GM18873 (cell line): ENCODE measurements at regions not wholly inside any gene's neighbourhood (a gene's known extent, or its start where the extent isn't known, plus 50 kb on each side); places are given as distances from the start of the nearest gene placed in this dataset.

Experiments
- ATAC-seq: cut with Tn5 transposase; IDR thresholded peaks from one replicate; pipeline ENCODE4 v1.9.1; 2021; ENCODE audit warnings: mild to moderate bottlenecking, moderate library complexity, moderate number of reproducible peaks; ENCODE audit not compliant: unreplicated experiment, low FRiP score

DNA sequence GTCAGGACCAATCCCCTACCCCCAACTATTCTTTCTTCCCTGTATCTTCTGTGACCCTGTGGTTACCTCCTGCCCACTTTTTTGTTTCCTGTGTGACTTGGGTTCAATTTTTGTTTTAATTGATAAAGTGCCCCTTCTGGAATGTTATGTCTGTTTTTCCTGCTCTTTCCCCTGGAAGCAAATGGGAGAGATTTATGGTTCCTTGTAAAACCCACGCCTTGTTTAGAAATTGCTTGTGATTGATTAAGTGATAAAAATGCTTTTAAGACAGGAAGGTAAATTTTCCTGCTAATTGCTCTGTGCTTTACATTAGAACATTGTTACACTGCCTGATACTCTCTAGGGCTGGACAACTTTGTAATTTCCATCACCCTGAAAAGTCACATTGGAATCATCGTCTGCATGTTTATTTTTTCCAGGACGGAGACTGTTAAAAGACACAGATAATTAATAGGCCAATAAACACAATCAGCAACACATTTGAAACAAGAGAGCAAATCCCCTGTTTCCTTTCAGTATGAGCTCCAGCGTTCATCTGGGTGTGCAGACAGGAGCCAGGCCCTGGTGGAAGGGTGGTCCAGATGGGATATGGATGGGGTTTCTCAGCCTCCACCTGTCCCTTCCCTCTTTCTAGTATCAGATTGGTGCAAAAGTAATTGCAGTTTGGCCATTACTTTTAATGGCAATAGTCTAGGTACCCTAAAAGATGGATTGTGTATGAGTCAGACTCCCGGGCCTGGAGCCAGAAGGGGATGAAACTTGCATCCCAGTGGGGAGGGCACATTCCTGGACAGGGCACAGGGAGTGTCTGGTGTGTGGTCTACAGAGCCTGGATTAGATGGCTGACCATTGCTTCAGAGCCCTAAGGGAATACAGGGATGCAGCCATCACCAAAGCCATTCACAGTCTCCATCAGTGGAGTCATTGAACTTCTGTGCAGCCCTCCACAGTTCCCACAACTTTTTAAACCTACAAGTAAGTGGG, 58.1 kb upstream of the AGBL1 start:
- ATAC-seq, result no peak

- no peak for ATAC-seq
These were observed 50.7 kb upstream of the AGBL1 start for GRCh38 chr15:86028961-86029360.
